GM19023 (cell line): ENCODE measurements at regions not wholly inside any gene's neighbourhood (a gene's known extent, or its start where the extent isn't known, plus 50 kb on each side); places are given as distances from the start of the nearest gene placed in this dataset.
A peak's percentile ranks its signal among the peaks of the same experiment; 100 is the strongest.

Experiments used
- ATAC-seq: cut with Tn5 transposase; IDR thresholded peaks from one replicate; pipeline ENCODE4 v1.9.1; 2021; ENCODE audit warnings: mild to moderate bottlenecking, moderate library complexity; ENCODE audit not compliant: unreplicated experiment

DNA sequence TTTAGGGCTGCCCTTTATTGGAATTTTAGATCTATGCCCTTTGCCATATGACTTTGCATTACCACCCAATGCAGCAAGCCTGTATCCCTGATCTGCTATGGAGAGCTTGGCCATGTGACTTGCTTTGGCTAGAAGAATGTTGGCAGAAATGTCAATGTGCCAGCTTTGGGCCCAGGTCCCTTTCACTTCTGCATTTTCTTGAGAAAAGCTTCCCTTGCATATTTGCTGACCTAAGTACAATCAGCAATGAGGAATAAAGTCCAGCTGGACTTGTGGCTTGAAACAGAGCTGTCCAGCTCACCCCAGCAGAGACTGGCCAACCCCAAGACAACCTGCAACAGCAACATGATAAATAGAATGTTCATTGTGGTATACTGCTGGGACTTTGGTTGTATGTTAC is 135.9 kb downstream of the PAH start:
- ATAC-seq: no peak

DNA sequence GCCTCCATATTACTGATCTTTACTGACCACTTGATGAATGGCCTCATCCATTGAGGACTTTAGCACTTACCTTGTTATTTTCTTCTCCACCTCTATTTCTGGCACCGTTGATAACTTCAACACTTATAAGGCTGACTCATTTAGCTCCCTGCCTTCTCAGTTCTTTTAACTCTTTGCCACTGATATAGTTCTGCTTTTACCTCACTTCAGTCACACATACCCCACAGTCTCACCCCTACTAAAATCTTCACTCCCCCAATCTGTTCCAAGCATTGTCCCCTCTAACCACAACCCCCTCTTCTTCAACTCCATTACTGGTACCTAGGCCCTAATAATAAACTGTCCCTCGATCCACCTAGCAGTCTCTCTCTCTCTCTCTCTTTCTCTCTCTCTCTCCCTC is 141.0 kb downstream of the PAH start:
- ATAC-seq: no peak

DNA sequence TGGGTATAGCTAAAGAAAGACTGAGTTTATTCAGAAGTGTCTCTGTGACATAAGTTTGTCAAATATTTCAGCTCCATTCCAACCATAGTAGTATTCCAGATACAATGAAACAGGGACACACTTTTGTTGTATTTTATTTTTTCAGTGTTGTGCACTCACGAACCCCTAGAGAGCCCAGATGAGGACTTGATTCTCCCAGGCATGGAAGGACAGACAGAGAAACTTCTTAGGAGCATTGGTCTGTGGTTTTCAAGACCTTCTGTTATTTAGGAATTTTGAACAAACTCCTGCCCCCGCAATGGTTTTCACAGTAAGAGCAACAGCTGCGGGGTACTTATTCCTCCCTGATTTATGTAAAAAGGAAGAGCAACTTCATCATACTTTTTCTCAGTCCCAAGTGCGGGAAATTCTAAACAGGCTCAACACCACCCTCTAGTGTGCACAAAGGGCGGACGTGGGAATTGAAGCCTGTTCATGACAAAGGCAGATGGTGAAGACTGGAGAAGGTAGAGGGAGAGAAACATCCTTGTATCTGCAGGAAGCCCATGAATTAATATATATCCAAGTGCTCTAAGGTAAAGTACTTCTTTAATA is 147.6 kb downstream of the PAH start:
- ATAC-seq: no peak

DNA sequence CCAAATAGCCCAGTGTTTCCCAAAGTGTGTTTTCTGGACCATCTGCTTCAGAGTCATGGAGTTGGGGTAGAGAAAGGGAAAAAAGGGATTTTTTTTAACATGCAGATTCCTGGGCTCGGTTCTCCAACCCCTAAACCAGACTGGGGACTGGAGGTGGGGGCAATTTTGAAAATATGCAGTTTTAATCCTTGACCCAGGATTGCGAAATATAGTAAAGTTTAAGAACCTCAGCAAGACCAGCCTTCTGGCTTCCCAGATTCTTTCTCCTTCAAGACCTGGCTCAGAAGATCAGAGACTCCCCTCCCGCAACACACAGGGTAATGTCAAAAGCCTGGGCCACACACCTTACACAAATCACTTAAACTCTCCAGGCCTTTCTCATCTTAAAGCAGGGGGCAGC is 150.1 kb downstream of the PAH start:
- ATAC-seq: no peak

DNA sequence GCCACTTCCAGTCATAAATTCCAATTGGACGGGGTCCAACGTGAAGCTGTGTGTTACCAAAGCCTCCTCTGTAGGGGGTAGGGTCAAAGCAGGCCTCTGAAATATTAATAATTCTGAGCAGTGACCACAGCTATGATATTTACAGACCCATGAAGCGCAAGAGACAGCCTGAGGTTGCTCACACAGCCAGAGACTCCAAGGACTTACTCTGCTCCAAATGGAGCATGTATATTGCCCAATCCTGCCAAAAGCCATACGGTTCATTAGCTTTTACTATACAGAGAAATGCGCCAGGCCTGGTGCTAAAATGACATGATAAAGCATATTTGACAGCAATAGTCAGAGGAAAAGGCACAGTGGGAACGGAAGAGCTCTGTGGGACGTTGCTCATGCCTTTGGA is 151.3 kb downstream of the PAH start:
- ATAC-seq: no peak

DNA sequence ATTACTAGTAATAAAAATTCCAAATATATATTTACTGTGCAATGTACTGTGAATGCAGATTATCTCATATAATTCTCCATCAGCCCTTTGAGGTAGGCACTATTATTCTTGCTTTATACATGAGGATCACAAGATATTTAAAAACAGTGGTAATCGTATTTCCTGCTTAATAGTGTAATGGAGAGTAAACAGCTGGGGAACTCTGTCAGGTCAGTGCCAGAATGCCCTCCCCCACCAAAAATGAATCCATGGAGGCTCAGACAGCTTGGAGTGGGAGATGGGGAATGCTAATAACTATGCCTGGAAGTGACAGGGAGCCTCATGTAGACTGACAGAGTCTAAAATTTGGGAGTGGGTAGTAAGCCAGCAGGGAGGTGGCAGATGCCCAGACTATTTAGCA is 153.6 kb downstream of the PAH start:
- no peak for ATAC-seq

DNA sequence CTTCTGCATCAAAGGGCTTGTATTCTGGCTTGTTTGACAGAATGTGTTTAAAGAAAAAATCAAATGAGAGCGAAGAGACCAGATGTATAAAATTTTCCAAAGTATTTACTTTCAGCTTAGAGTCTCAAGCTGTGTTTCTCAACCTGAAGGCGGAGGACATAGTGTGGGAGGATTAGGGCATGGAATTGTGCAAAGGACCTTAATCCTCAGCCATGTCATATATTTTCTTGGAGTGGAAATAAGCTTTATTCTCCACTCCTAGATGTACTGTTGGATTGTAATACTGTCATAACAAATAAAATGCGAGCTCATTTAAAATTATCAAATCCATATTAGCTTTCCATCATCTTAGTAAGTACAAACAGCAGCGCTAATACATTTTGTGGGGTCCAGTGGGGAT is 154.0 kb downstream of the PAH start:
- no peak for ATAC-seq

DNA sequence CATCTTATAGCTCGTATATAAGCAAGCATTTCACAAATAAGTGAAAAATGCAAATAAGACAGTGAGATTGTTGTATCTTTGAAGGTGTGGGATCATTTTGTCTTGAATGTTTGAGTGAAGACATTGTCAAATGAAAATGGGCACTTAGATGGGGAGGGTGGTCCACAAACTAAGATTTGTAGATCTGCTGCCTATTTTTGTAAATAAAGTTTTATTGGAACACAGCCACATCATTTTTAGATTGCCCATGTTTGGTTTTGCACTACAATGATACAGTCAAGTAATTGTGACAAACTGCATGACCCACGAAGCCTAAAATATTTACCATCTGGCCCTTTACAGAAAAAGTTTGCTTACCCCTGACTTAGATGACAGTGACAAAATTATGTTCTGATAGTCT is 156.7 kb downstream of the PAH start:
- no peak for ATAC-seq

DNA sequence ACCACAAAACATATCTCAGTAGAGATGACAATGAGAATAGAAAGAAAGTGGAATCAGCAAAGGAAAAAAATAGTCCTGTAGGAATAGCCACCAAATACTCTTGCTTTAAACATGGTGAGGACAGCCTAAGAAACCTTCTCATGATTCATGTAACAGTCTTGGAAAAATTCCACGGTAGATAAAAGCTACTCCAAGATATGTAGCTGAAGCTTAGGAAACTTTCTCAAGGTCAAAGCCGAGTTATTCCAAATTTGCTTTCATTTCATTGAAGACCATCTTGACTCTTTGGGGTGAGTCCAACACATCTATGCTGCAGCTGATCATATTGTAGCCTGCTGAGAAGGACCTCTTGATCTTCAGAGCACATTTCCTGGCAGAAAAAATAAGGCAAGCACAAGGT is 157.6 kb downstream of the PAH start:
- no peak for ATAC-seq

DNA sequence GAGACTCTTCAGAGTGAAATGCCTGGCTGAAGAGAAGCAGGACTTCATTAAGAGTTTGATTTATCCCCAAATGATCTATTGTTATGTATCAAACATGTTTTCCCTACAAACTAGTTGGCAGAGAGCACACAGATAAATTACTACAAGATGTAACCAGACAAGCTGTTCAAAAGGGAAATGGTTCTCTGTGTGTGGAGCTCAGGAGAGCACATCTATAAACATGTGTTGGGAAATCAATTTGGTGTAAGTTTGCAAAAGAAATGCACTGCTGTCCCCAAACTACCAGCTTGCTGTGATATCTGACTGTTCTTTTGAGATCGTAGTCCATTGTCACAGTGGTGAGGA is 159.2 kb downstream of the PAH start:
- no peak for ATAC-seq

DNA sequence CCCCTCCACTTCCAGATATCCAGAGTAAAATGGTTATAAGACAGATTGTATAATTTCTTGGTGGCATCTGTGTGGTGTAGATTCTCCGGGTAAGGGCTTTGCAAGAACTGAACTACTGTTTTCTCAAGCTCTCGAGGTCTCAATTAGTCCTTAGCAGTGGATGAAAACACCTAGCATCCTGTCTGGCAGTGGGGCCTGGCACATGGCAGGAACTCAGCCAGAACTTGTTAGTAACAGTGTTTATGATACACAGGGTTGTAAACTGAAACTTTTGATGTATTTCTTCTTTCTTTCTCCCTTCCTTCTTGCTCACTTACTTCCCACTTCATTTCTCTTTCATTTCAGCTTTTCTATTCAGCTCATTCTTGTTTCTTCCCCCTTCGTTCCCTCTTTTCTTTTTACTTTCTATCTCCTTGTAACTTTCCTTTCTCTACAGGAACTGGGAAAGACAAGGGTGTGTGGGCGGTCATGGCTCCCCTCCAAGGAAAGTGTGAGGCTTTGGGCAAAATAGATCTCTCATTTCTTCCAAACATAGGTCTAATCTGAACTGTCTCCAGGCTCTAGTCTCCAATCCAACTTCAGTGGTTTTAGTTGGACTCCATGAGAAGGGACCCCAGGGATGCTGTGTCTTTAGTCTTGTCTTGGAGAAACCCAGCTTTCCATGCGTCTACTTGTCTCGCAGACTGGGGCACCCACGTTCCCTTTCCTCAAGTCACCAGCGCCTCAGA is 159.7 kb downstream of the PAH start:
- ATAC-seq: no peak

DNA sequence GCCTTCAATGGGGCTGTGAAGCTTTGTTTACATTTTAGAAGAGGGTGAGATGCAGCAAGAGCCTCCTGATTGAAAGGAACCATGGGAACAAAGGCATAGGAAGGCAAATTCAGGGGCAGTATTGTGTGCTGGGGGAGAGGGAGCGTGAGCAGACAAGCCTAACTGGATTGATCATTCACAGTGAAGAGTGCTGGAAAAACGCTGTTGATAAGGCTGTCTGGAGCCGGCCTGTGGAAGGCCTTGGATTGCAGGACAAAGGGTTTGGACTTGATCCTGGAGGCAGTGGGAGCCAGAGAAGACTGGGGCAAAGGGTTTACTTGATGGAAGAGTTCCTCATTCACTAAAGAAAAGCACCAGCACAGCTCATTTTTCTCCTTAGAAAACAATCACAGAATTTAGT is 160.5 kb downstream of the PAH start:
- ATAC-seq: no peak

DNA sequence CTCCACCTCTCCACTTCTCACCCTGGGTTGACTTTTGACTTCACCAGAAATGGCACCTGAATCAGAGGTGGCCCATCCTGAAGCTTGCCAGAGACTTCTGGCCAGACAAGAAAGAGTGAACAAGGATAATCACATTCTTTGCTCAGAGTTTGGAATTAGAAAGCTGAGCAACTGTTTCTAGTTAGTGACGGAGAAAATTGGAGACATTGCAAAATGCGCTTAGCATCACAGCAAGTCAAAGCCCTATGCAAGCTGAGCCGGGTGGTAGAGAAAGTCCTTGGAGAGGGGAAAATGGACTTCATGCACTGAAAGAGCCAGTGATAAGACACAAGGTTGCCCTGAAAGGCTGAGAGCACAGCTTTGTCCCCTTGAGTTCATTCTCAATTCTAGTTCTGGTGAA is 161.8 kb downstream of the PAH start:
- ATAC-seq: no peak

DNA sequence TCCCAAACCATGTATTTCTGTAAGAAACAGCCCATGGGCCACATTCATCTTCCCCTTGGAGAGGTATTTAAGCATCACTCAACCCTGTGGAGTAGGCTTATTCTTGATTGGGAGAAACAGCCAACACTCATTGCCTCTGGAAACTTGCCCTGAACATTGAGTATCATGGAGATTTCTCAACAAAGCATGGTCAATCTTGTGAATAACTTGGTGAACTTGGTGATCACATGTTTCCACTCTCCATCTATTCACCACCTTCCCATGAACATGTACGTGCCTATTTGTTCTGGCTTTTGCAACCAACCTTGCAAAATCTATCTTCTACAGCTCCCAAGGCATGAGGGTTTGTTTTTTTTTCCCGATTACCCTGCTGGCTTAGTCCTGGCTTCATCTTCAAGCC is 163.2 kb downstream of the PAH start:
- no peak for ATAC-seq

DNA sequence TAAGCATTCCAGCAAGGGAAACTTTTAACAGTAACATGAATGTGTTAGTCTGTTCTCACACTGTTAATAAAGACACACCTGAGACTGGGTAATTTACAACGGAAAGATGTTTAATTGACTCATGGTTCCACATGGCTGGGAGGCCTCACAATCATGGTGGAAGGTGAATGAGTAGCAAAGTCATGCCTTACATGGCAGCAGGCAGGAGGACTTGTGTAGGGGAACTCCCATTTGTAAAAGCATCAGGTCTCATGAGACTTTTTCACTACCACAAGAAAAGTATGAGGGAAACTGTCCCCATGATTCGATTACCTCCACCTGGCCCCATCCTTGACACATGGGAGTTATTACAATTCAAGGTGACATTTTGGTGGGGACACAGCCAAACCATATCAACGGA is 168.3 kb downstream of the PAH start:
- no peak for ATAC-seq

DNA sequence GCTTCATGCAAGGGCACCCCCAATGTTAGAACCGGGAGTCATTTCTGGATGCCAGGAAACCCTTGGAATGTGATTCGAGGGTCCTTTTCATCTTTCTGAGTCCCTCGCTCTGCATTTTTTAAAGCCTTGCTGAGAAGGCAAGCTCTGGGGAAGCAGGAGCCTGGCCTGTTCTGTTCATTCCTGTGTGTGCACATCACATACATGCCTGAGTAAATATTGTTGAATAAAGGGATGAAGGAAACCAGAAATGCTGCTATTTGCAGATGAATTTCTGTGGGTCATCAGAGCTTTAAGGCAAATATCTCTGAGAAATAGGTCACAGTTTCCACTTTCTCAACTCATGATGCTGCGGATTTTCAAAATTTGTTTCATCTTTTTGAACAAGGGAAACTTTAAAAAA is 170.1 kb downstream of the PAH start:
- no peak for ATAC-seq

DNA sequence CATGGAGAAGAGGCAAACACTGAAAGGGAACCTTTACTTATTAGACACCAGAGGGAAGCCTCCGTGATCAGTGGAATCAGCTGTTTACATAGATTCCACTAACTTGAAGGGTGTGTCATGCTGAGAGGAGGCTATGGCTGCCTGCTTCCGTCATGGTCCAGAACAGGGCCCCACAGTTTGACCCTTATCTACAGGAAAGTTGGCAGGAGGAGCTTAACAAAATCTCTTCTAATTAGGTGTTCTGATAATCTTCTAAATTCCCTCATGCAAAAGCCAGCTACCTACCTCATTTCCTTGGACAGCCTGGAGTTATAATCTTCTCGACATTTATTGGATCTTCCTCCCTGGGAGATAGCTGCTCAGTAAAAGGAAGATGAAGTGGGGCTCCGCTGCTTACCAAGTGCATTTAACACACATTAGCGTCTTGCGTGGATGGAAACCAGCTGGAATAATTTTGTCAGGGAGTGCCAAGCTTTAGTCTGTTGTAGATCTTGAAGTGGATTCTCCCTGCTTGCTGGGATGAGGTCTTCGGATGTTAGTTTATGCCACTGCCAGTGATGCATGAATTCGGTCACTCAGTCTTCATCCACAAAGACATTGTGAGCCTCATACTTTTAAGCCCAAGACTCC is 171.0 kb downstream of the PAH start:
- no peak for ATAC-seq

DNA sequence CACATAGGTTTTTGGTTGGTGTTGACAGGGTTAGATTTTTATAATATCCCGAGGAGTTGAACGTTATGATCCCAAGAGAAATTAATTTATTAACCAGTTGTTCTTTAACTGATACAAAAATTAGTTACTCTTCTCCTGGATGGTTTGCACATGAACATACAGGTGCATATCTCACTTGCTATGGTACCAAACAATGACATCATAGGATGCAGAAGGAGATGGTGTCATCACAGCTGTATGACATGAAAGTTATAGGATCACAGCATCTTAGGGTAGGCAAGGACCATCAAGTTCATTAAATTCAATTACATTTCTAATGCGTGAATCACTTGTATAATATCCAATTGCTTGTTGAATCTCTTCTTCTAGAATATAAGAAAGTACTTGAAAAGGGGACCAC is 175.8 kb downstream of the PAH start:
- no peak for ATAC-seq

DNA sequence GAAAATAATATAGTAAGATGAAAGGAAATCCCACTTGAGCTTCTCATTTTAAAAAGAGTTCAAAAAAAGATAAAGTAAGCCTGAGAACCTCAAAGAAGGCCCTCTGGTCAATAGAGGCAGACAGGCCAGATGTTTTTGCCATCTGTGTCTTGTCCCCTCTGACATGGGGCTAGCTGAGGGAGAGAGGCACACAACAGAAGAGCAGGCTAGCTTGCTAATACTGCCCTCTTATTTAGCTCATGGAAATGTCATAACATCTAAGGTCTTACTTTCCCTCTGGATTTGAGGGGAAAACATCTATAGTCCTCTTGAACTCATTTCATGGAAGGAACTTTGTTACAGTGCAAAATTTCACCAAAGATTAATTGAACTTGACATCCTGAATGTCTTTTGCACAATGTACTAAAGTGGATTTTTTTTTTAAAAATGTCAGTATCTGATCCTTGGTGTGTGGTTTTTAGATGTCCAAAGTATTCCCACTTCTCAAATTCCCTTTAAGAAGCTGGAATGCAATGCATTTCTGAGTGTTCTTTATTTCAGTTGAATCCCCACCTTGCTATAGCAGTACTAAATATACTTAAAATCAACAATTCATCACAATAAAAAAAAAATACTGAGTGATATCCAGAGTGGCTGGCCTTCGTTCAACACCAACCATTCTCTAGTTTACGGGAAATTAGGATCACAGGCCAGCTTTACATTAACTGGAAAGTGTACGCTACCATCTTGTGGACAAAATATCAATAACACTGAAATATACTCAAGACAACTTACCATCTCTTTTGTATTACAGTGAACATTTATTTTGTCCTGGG is 176.7 kb downstream of the PAH start:
- no peak for ATAC-seq

DNA sequence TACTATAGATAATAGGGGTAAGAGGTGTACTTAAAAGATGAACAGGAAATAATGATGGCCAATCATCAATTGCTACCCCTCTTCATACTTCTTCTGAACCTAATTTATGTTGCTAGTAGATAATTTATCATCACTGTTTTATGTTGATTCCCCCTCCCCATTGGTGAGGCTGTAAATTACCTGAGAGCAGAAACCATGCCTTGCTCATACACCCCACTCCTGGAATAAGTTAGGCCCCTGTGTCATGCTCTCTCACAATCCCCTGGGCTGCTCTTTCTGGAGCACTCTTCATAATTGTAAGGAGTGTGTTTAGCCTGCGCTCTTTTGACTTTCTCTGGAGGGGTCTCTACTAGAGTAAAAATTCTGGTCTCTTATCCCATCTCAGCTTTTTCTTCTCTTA is 180.7 kb downstream of the PAH start:
- no peak for ATAC-seq

DNA sequence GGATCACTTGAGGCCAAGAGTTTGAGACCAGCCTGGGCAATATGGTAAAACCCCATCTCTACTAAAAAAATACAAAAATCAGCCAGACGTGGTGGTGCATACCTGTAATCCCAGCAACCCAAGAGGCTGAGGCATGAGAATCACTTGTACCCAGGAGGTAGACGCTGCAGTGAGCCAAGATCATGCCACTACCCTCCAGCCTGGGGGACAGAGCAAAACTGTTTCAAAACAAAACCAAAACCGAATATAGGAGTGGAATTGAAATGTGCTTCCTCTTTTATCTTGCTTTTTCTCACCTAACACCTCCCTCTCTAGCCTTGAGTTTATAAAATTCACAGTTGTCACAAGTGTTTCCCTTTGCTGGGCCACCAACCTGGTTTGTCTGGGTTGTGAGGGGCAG is 181.9 kb downstream of the PAH start:
- peak; percentile 96 for ATAC-seq

DNA sequence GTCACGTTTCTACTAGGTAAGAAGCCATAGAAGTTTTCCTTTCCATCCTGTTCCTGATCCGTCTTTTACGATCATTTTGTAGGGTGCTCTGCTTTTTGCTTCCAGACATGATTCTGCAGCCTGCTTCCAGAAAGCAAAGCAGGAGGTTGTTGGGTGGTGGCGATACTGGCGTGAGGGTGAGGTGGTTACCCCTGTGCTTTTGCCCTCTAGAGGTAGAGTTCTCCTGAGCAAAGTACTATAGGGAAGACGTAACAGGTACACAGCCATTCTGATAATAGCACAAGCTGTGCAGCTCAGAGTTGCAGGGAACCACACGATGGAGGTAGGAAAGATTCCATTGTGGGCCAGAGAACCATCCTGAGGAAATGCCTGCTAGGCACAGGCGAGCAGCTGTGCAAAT is 186.0 kb downstream of the PAH start:
- ATAC-seq: no peak
